Activated effector memory CD4-positive, alpha-beta T cell treated with anti-CD3 and anti-CD28 coated beads, Interleukin-2, amount 50 U/mL, for 16 hours (primary cell): ENCODE measurements at regions not wholly inside any gene's neighbourhood (a gene's known extent, or its start where the extent isn't known, plus 50 kb on each side); places are given as distances from the start of the nearest gene placed in this dataset.
"Not testable (repeated sequence)": the region's sequence is repeated elsewhere in the genome, so short reads cannot be mapped to it uniquely, and the experiment has no call there.

Source experiments
- DNase-seq: peaks from one replicate; pipeline ENCODE4 v3.0.0-alpha.2; 2020

- not testable (repeated sequence) for DNase-seq
Measured at GRCh38 chr3:185306286-185306685, 52.4 kb upstream of the EHHADH start.

- no peak for DNase-seq
Measured at GRCh38 chr3:185306847-185307246, 53.0 kb upstream of the EHHADH start.

- peak; percentile 66 for DNase-seq
Measured at GRCh38 chr3:185308126-185308754, 54.4 kb upstream of the EHHADH start.

- no peak for DNase-seq
Measured at GRCh38 chr3:185309302-185309701, 53.6 kb upstream of the MAP3K13 start.

- DNase-seq: no peak
Measured at GRCh38 chr3:185309795-185310194, 53.1 kb upstream of the MAP3K13 start.

GRCh38 chr3:185311991-185312390 is 50.9 kb upstream of the MAP3K13 start:
- DNase-seq: no peak
